Keratinocyte (primary cell): ENCODE measurements at regions not wholly inside any gene's neighbourhood (a gene's known extent, or its start where the extent isn't known, plus 50 kb on each side); places are given as distances from the start of the nearest gene placed in this dataset.

Experiments
- DNase-seq: peaks from one replicate; pipeline ENCODE4 v3.0.0-alpha.2; 2011; ENCODE audit warnings: low read depth, missing footprints, low spot score
- FAIRE-seq: peaks from 2 replicates; lab custom pipeline; 2011; peaks lifted over from hg19 to GRCh38; lab: Jason Lieb, UNC
- H2AFZ ChIP-seq: 2 replicates; pipeline ENCODE4 v1.6.0; 2012; ENCODE audit warnings: low read length, control low read depth, inconsistent platforms; ENCODE audit not compliant: control insufficient read depth
- H3K27ac ChIP-seq: 2 replicates; pipeline ENCODE4 v1.5.1; 2011; ENCODE audit warnings: low read length; ENCODE audit not compliant: control insufficient read depth, insufficient read depth
- H3K27me3 ChIP-seq: 3 replicates; pipeline ENCODE4 v1.6.0; 2011; ENCODE audit warnings: low read length; ENCODE audit not compliant: control insufficient read depth, insufficient read depth; ENCODE audit errors: extremely low read depth
- H3K36me3 ChIP-seq, 2 experiments: 2 replicates in 1 of 2; 3 replicates in 1 of 2; pipeline ENCODE4 v1.5.1; 2011; ENCODE audit warnings: low read length in 2 of 2, mild to moderate bottlenecking in 1 of 2; ENCODE audit not compliant: control insufficient read depth in 2 of 2, insufficient read depth in 2 of 2; ENCODE audit errors: extremely low read depth in 1 of 2
- H3K4me1 ChIP-seq: 3 replicates; pipeline ENCODE4 v1.5.1; 2011; ENCODE audit warnings: low read length; ENCODE audit not compliant: control insufficient read depth, insufficient read depth; ENCODE audit errors: extremely low read depth
- H3K4me2 ChIP-seq: 3 replicates; pipeline ENCODE4 v1.6.0; 2011; ENCODE audit warnings: low read depth, low read length; ENCODE audit not compliant: control insufficient read depth, insufficient read depth; ENCODE audit errors: extremely low read depth
- H3K4me3 ChIP-seq, 3 experiments: fragments of 200-600 bp in 1 of 3; sonication (generic) in 1 of 3; 2 replicates in 2 of 3; 3 replicates in 1 of 3; pipeline ENCODE4 v1.5.1; 2011 to 2016; ENCODE audit warnings: low read length in 3 of 3, mild to moderate bottlenecking in 3 of 3, control low read depth in 2 of 3, inconsistent platforms in 1 of 3, low read depth in 1 of 3, mixed read lengths in 1 of 3, mixed run types in 1 of 3, moderate library complexity in 1 of 3; ENCODE audit not compliant: control insufficient read depth in 2 of 3, insufficient read depth in 2 of 3; ENCODE audit errors: extremely low read depth in 1 of 3
- H3K79me2 ChIP-seq: 2 replicates; pipeline ENCODE4 v1.6.0; 2012; ENCODE audit warnings: low read length; ENCODE audit not compliant: control insufficient read depth, insufficient read depth
- H3K9ac ChIP-seq: 3 replicates; pipeline ENCODE4 v1.6.0; 2011; ENCODE audit warnings: low read length; ENCODE audit not compliant: control insufficient read depth, insufficient read depth; ENCODE audit errors: extremely low read depth
- H3K9me1 ChIP-seq: 3 replicates; pipeline ENCODE4 v1.6.0; 2011; ENCODE audit warnings: low read length; ENCODE audit not compliant: control insufficient read depth, insufficient read depth; ENCODE audit errors: extremely low read depth
- H3K9me3 ChIP-seq: 2 replicates; pipeline ENCODE4 v1.5.1; 2012; ENCODE audit warnings: low read depth, low read length; ENCODE audit not compliant: control insufficient read depth
- H4K20me1 ChIP-seq: 3 replicates; pipeline ENCODE4 v1.6.0; 2011; ENCODE audit warnings: low read length; ENCODE audit not compliant: control insufficient read depth, insufficient read depth; ENCODE audit errors: extremely low read depth
- EZH2 ChIP-seq: IDR thresholded peaks from one replicate; pipeline ENCODE4 v1.6.1; 2012; ENCODE audit warnings: inconsistent platforms, mild to moderate bottlenecking, low read length, moderate library complexity
- dilution Hi-C: fragments of 300-500 bp; cut with MboI; formaldehyde crosslinking; loops from one replicate; pipeline ENCODE4 v1.7.0; 2020; ENCODE audit warnings: low sequenced_read_pairs; ENCODE audit not compliant: extremely low pct_ligation_motif_present
- TF ChIP-seq, protein P1 (sequence below), 3 experiments: IDR thresholded peaks in 1 of 3; conservative IDR thresholded peaks in 1 of 3; optimal IDR thresholded peaks in 1 of 3; 2 replicates in 2 of 3; 3 replicates in 1 of 3; pipeline versions ENCODE3 to v1.5.1; 2011; ENCODE audit warnings: low read length in 3 of 3, mild to moderate bottlenecking in 3 of 3, moderate library complexity in 2 of 3, control low read depth in 1 of 3, inconsistent platforms in 1 of 3; ENCODE audit not compliant: insufficient read depth in 2 of 3; ENCODE audit errors: extremely low read depth in 1 of 3

GRCh38 chr3:89038869-89039268 is 68.6 kb upstream of the EPHA3 start:
- H3K27me3 ChIP-seq: no peaks in the 10 kb centered on the region
- H3K9ac ChIP-seq: no peak overlapping the region
- no peak for DNase-seq
- no peaks in the 10 kb centered on the region for H3K4me1 ChIP-seq
- H3K36me3 ChIP-seq: no peaks in the 10 kb centered on the region
- dilution Hi-C loops: no loop called here
- FAIRE-seq: no peak
- no peaks in the 10 kb centered on the region for H4K20me1 ChIP-seq
- no peaks in the 10 kb centered on the region for H3K79me2 ChIP-seq
- H3K4me2 ChIP-seq: no peak overlapping the region
- H3K27ac ChIP-seq: no peak overlapping the region
- no peaks in the 10 kb centered on the region for H3K9me1 ChIP-seq
- no peaks in the 10 kb centered on the region for H3K9me3 ChIP-seq
- no peak overlapping the region for H2AFZ ChIP-seq
- H3K4me3 ChIP-seq: no peak overlapping the region
- TF ChIP-seq, protein P1, sequence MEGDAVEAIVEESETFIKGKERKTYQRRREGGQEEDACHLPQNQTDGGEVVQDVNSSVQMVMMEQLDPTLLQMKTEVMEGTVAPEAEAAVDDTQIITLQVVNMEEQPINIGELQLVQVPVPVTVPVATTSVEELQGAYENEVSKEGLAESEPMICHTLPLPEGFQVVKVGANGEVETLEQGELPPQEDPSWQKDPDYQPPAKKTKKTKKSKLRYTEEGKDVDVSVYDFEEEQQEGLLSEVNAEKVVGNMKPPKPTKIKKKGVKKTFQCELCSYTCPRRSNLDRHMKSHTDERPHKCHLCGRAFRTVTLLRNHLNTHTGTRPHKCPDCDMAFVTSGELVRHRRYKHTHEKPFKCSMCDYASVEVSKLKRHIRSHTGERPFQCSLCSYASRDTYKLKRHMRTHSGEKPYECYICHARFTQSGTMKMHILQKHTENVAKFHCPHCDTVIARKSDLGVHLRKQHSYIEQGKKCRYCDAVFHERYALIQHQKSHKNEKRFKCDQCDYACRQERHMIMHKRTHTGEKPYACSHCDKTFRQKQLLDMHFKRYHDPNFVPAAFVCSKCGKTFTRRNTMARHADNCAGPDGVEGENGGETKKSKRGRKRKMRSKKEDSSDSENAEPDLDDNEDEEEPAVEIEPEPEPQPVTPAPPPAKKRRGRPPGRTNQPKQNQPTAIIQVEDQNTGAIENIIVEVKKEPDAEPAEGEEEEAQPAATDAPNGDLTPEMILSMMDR (optimal IDR thresholded peaks at IDR 0.05 in 1 of 3, IDR thresholded peaks at IDR 0.05 in 1 of 3, conservative IDR thresholded peaks at IDR 0.05 in 1 of 3; ENCODE audit: extremely low read depth in 1 of 3, insufficient read depth in 2 of 3, low read length in 3 of 3): no peak
- no peak for TF ChIP-seq EZH2

- no peak for FAIRE-seq
- Histone ChIP-seq H3K4me3 (no peak overlapping the region), H3K36me3 (no peaks in the 10 kb centered on the region), H3K4me2 (no peak overlapping the region), H3K79me2 (no peaks in the 10 kb centered on the region), H3K4me1 (no peaks in the 10 kb centered on the region), H3K9me1 (no peaks in the 10 kb centered on the region), H2AFZ (no peak overlapping the region), H3K27me3 (no peaks in the 10 kb centered on the region), H3K9ac (no peak overlapping the region), H3K9me3 (no peaks in the 10 kb centered on the region), H3K27ac (no peak overlapping the region), H4K20me1 (no peaks in the 10 kb centered on the region)
- dilution Hi-C loops: no loop called here
- TF ChIP-seq EZH2: no peak
- TF ChIP-seq, protein P1 (optimal IDR thresholded peaks at IDR 0.05 in 1 of 3, IDR thresholded peaks at IDR 0.05 in 1 of 3, conservative IDR thresholded peaks at IDR 0.05 in 1 of 3; ENCODE audit: extremely low read depth in 1 of 3, insufficient read depth in 2 of 3, low read length in 3 of 3): no peak
- no peak for DNase-seq
Observed at GRCh38 chr3:89042236-89042835, 65.1 kb upstream of the EPHA3 start.
